Left ventricle myocardium inferior (tissue), 1 donor: ENCODE measurements at regions not wholly inside any gene's neighbourhood (a gene's known extent, or its start where the extent isn't known, plus 50 kb on each side); places are given as distances from the start of the nearest gene placed in this dataset.

Experiments used
- DNase-seq: peaks from one replicate; pipeline ENCODE4 v3.0.0-alpha.2; 2020
- H3K27ac ChIP-seq: fragments of 200-600 bp; replicated peaks from 2 replicates; pipeline ENCODE4 v1.8.0; 2021
- H3K27me3 ChIP-seq: fragments of 200-600 bp; 2 replicates; pipeline ENCODE4 v1.8.0; 2021; ENCODE audit warnings: low read depth
- H3K36me3 ChIP-seq: fragments of 200-600 bp; 2 replicates; pipeline ENCODE4 v1.8.0; 2021
- H3K4me1 ChIP-seq: fragments of 200-600 bp; 2 replicates; pipeline ENCODE4 v1.8.0; 2021
- H3K4me3 ChIP-seq: fragments of 200-600 bp; 2 replicates; pipeline ENCODE4 v1.8.0; 2021; ENCODE audit warnings: mild to moderate bottlenecking, moderate library complexity
- H3K9me3 ChIP-seq: fragments of 200-600 bp; replicated peaks from 2 replicates; pipeline ENCODE4 v1.8.0; 2021
- intact Hi-C: fragments of 100-400 bp; cut with micrococcal nuclease; formaldehyde crosslinking; loops from one replicate; pipeline ENCODE4 v1.11.0; 2022
- TF ChIP-seq, protein P1 (sequence below): fragments of 200-600 bp; IDR thresholded peaks from 2 replicates; pipeline ENCODE4 v1.8.0; 2021; ENCODE audit warnings: antibody characterized with exemption, mild to moderate bottlenecking, borderline replicate concordance
- donor health status: DM: no; HTN: yes; CAD: no; lungs with severe emphysema.

DNA sequence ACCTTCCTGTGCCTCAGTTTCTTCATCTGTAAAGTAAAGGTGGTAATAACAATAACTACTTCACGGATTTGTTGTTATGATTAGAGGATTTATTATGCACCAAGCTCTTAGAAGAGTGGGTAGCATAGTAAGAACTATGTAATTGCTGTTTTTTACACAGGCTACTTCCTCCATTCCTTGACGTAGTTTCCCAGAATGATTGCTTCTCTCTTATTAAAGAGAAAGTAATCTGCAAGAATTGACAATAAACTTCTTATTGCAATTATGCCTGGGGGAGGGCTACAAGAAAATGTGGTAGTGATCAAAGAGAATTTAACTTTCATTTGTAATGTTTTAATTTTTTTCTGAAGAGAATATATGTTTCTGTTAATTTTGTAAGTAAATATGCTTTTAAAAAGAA is 238.7 kb downstream of the GASK1B start:
- no peaks in the 10 kb centered on the region for H3K36me3 ChIP-seq
- H3K4me1 ChIP-seq: no peaks in the 10 kb centered on the region
- no peaks in the 10 kb centered on the region for H3K27me3 ChIP-seq
- intact Hi-C loops: no loop called here
- no peak overlapping the region for H3K4me3 ChIP-seq
- TF ChIP-seq, protein P1, sequence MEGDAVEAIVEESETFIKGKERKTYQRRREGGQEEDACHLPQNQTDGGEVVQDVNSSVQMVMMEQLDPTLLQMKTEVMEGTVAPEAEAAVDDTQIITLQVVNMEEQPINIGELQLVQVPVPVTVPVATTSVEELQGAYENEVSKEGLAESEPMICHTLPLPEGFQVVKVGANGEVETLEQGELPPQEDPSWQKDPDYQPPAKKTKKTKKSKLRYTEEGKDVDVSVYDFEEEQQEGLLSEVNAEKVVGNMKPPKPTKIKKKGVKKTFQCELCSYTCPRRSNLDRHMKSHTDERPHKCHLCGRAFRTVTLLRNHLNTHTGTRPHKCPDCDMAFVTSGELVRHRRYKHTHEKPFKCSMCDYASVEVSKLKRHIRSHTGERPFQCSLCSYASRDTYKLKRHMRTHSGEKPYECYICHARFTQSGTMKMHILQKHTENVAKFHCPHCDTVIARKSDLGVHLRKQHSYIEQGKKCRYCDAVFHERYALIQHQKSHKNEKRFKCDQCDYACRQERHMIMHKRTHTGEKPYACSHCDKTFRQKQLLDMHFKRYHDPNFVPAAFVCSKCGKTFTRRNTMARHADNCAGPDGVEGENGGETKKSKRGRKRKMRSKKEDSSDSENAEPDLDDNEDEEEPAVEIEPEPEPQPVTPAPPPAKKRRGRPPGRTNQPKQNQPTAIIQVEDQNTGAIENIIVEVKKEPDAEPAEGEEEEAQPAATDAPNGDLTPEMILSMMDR: no peak
- H3K9me3 ChIP-seq: no peaks in the 10 kb centered on the region
- no peak for DNase-seq
- no peak overlapping the region for H3K27ac ChIP-seq

DNA sequence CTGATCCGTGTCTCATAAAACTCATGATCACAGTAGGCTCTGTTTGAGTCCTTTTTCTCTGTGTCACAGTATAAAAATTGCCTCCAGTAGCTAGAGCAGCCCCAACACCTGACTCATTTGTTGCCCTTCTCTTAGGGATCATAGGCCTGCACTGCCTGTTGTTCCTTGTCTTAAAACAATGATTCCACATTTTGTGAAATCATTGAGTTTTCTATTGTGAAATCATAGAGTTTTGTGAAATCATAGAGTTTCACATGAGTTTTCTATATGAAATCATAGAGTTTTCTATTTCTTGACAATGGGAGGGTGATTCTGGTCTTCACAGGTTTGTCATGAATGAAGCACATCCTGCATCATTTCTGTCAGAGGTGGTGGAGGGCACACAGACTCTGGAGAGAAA is 239.9 kb downstream of the GASK1B start:
- TF ChIP-seq, protein P1: no peak
- intact Hi-C loops: no loop called here
- H3K4me1 ChIP-seq: no peaks in the 10 kb centered on the region
- H3K36me3 ChIP-seq: no peaks in the 10 kb centered on the region
- H3K27me3 ChIP-seq: no peaks in the 10 kb centered on the region
- no peaks in the 10 kb centered on the region for H3K9me3 ChIP-seq
- no peak overlapping the region for H3K27ac ChIP-seq
- no peak overlapping the region for H3K4me3 ChIP-seq
- DNase-seq: no peak

DNA sequence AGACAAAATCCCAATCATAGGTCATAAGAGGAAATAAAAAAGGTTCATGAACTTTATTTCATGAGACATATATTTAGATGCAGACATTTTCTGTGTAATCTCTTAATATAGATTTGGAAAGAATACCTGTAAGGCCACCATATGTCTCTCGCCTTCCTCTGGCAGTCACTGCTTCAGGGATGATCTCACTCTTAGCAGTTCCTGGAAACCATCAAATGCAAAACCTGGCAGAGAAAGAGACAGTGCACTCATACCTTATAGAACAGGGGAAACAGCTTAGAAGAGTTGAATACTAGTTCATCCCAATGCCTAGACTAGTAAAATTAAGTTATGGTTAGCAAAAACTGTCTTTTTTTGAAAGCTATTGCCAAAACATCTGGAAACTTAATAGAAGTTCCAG is 243.3 kb downstream of the GASK1B start:
- H3K36me3 ChIP-seq: no peaks in the 10 kb centered on the region
- TF ChIP-seq, protein P1: no peak
- intact Hi-C loops: no loop called here

DNA sequence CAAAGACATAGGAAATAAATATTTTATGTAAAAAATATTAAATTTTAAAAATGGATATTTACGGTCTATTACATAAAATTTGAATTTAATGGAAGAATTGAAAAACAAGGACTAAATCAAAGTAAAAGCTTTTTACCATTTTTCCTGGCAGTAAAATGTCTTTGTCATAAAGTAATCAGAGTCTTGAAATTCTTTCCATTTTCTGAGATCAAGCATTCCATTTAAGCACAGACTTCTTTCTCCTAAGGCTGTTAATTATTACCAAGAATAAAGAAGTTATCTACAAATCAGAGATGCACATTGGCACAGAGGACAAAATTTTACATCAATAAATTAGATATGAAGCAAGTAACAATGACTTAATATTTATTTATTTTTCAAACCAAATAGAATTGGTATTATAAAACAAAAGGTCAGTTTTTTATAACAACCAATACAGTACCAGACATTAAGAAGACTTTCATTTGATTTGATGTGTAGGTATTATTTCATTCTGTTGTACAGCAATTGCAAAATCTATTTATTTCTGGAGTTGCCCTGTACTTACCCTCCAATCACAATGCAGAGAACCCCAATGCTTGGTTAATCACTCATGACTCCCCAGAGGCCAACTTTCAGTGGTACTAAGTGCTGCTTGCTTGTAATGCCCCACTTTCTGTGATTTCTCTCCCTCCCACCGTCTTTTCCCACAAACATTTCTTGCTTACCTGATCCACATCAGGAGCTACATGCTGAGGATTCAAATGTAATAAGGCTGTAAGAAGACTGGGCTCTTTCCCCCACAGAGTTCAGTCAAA is 254.6 kb downstream of the GASK1B start:
- Histone ChIP-seq H3K27ac (no peak overlapping the region), H3K4me3 (no peak overlapping the region), H3K4me1 (no peaks in the 10 kb centered on the region), H3K27me3 (no peaks in the 10 kb centered on the region), H3K36me3 (no peaks in the 10 kb centered on the region), H3K9me3 (peaks cover 9% of the 10 kb centered on the region)
- DNase-seq: no peak
- TF ChIP-seq, protein P1: no peak
- intact Hi-C loops: no loop called here

More for the DNA sequence above, 243.3 kb downstream of the GASK1B start:
- no peaks in the 10 kb centered on the region for H3K9me3 ChIP-seq
- peaks cover 3% of the 10 kb centered on the region for H3K27me3 ChIP-seq
- DNase-seq: no peak
- no peak overlapping the region for H3K27ac ChIP-seq
- no peak overlapping the region for H3K4me3 ChIP-seq
- no peaks in the 10 kb centered on the region for H3K4me1 ChIP-seq

DNA sequence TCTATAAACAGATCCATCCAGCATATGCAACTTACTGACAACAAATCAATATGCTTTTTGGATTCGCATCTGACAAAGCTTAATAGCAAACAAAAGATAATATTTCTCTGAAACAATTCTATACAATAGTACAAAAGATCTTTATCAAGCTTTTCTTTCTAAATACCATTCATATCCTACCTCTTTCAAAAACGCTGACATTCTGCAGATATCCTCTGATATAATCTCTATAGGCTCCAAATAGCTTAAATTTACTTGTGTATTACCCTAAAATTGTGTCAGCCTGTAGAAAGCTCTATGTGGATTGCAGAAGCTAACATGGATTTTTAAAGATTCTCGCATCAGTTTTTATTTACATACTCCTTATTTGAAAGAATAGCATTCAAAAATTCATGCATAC is 260.6 kb downstream of the GASK1B start:
- intact Hi-C loops: no loop called here
- H3K4me3 ChIP-seq: no peak overlapping the region
- no peak for DNase-seq
- H3K36me3 ChIP-seq: no peaks in the 10 kb centered on the region
- TF ChIP-seq, protein P1: no peak
- no peak overlapping the region for H3K27ac ChIP-seq
- H3K4me1 ChIP-seq: no peaks in the 10 kb centered on the region
- H3K27me3 ChIP-seq: no peaks in the 10 kb centered on the region
- H3K9me3 ChIP-seq: no peaks in the 10 kb centered on the region
